ENCODE measurements at regions not wholly inside any gene's neighbourhood (a gene's known extent, or its start where the extent isn't known, plus 50 kb on each side); places are given as distances from the start of the nearest gene placed in this dataset.

DNA sequence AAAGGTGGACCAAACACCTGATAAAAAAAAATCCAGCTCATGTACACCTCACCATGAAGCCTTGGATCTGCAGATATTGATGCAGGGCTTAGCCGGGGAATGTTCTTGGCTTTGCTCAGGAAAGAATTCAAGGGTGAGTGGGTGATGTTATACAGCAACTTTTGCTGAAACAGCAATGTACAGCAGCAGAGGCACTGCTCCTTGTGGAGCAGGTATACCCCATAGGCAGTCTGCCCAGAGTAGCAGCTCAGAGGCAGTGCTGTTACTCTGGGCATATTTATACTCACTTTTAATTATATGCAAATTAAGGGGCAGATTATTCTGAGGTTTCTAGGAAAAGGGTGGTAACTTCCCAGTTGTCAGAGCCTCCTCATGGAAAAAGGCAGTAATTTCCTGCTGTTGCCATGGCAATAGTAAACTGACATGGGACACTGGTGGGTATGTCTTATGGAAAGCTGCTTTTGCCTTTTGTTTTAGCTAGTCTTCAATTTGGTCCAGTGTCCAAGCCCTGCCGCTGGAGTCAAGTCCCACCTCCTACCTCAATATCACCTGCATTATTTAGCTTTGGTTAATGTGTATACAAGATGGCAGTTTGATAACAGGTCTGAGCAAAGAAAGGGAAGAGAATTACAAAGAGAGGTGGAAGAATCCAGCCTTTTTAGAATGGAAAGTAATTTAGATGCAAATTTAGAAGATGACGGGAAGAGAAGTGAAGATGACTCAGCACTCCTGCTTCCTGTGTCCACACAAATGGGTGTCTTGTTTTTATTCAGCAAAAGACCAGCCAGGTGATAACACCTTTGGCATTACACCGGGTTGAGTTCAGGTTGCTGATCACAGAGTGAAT, 110.1 kb upstream of the JAG1 start:
- TF ChIP-seq POLR2A (IDR thresholded peaks at IDR 0.05) (no peak), POLR2AphosphoS5 (IDR thresholded peaks at IDR 0.05) (no peak), EP300 (IDR thresholded peaks at IDR 0.05) (no peak)
- TF ChIP-seq, protein P1, sequence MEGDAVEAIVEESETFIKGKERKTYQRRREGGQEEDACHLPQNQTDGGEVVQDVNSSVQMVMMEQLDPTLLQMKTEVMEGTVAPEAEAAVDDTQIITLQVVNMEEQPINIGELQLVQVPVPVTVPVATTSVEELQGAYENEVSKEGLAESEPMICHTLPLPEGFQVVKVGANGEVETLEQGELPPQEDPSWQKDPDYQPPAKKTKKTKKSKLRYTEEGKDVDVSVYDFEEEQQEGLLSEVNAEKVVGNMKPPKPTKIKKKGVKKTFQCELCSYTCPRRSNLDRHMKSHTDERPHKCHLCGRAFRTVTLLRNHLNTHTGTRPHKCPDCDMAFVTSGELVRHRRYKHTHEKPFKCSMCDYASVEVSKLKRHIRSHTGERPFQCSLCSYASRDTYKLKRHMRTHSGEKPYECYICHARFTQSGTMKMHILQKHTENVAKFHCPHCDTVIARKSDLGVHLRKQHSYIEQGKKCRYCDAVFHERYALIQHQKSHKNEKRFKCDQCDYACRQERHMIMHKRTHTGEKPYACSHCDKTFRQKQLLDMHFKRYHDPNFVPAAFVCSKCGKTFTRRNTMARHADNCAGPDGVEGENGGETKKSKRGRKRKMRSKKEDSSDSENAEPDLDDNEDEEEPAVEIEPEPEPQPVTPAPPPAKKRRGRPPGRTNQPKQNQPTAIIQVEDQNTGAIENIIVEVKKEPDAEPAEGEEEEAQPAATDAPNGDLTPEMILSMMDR (IDR thresholded peaks at IDR 0.05): no peak
